ENCODE measurements at regions not wholly inside any gene's neighbourhood (a gene's known extent, or its start where the extent isn't known, plus 50 kb on each side); places are given as distances from the start of the nearest gene placed in this dataset.

GRCh38 chr5:73301208-73301901, 128.4 kb downstream of the TMEM174 start:
- no peaks in the 10 kb centered on the region for H3K9me3 ChIP-seq (ENCODE audit: low read length)
- peak overlapping the region in 2 of 8 donors; percentile 14 to 76 for H3K27ac Mint-ChIP-seq
- peaks cover 0 to 5% (median 0%) of the 10 kb centered on the region in 3 donors for H3K36me3 Mint-ChIP-seq
- DNase-seq, result no peak
- H3K27me3 Mint-ChIP-seq, result peaks cover 73 to 87% of the 10 kb centered on the region in 2 donors
- H3K4me3 Mint-ChIP-seq, result no peak overlapping the region
- H3K27ac ChIP-seq (ENCODE audit: low read depth, low read length), result no peak overlapping the region
- H3K27me3 ChIP-seq (ENCODE audit: insufficient read depth, low read length, poor library complexity, severe bottlenecking), result peaks cover 81% of the 10 kb centered on the region
- peaks cover 22 to 31% (median 25%) of the 10 kb centered on the region in 3 donors for H3K4me1 Mint-ChIP-seq
- no peaks in the 10 kb centered on the region for H3K4me1 ChIP-seq (ENCODE audit: insufficient read depth, low read length)
- H3K4me3 ChIP-seq (ENCODE audit: low read length), result no peak overlapping the region
- ChIA-PET POLR2A (no interaction called here), CTCF (interaction anchor here (0.9 kb wide), 1 partner anchor 150 kb away, joined by 4 read pairs; no protein-coding TSS in a partner anchor)
- peaks cover 0 to 13% (median 4%) of the 10 kb centered on the region in 5 donors for H3K9me3 Mint-ChIP-seq
- no peaks in the 10 kb centered on the region for H3K36me3 ChIP-seq (ENCODE audit: insufficient read depth, low read length)

- H3K27me3 ChIP-seq (ENCODE audit: insufficient read depth, low read length, poor library complexity, severe bottlenecking), result peaks cover 76% of the 10 kb centered on the region
- no peak for DNase-seq
- ChIA-PET POLR2A (no interaction called here), CTCF (interaction anchor here (0.9 to 2.6 kb wide), 2 partner anchors 151 kb away, joined by 4 to 7 read pairs; no protein-coding TSS in a partner anchor)
- no peaks in the 10 kb centered on the region for H3K9me3 ChIP-seq (ENCODE audit: low read length)
- Mint-ChIP-seq H3K4me1 (peaks cover 23 to 31% (median 25%) of the 10 kb centered on the region in 3 donors), H3K27me3 (peaks cover 76 to 87% of the 10 kb centered on the region in 2 donors), H3K36me3 (no peaks in the 10 kb centered on the region), H3K4me3 (peak overlapping the region in 4 of 7 donors; percentile 9 to 67 (median 16)), H3K9me3 (peaks cover 0 to 13% (median 4%) of the 10 kb centered on the region in 5 donors), H3K27ac (peak overlapping the region in 1 of 8 donors; percentile 76)
- H3K4me1 ChIP-seq (ENCODE audit: insufficient read depth, low read length), result no peaks in the 10 kb centered on the region
- H3K27ac ChIP-seq (ENCODE audit: low read depth, low read length), result no peak overlapping the region
- no peaks in the 10 kb centered on the region for H3K36me3 ChIP-seq (ENCODE audit: insufficient read depth, low read length)
- H3K4me3 ChIP-seq (ENCODE audit: low read length), result no peak overlapping the region
These were observed 127.6 kb downstream of the TMEM174 start for GRCh38 chr5:73300337-73301207.

- Mint-ChIP-seq H3K9me3 (peaks cover 0 to 11% (median 4%) of the 10 kb centered on the region in 5 donors), H3K27me3 (peaks cover 82 to 87% of the 10 kb centered on the region in 2 donors), H3K36me3 (no peaks in the 10 kb centered on the region), H3K4me3 (peak overlapping the region in 4 of 7 donors; percentile 9 to 67 (median 12)), H3K4me1 (peaks cover 23 to 31% (median 25%) of the 10 kb centered on the region in 3 donors), H3K27ac (peak overlapping the region in 2 of 8 donors; percentile 9 to 76)
- Histone ChIP-seq H3K36me3 (ENCODE audit: insufficient read depth, low read length) (no peaks in the 10 kb centered on the region), H3K4me3 (ENCODE audit: low read length) (no peak overlapping the region), H3K27me3 (ENCODE audit: insufficient read depth, low read length, poor library complexity, severe bottlenecking) (peaks cover 75% of the 10 kb centered on the region), H3K9me3 (ENCODE audit: low read length) (no peaks in the 10 kb centered on the region), H3K27ac (ENCODE audit: low read depth, low read length) (no peak overlapping the region), H3K4me1 (ENCODE audit: insufficient read depth, low read length) (no peaks in the 10 kb centered on the region)
- no peak for DNase-seq
- ChIA-PET POLR2A (no interaction called here), CTCF (interaction anchor here (2.6 kb wide), 1 partner anchor 152 kb away, joined by 7 read pairs; no protein-coding TSS in a partner anchor)
These were observed 126.8 kb downstream of the TMEM174 start for GRCh38 chr5:73299665-73300336.

- Histone ChIP-seq H3K4me3 (ENCODE audit: low read length) (no peak overlapping the region), H3K36me3 (ENCODE audit: insufficient read depth, low read length) (no peaks in the 10 kb centered on the region), H3K9me3 (ENCODE audit: low read length) (no peaks in the 10 kb centered on the region), H3K27ac (ENCODE audit: low read depth, low read length) (no peak overlapping the region), H3K4me1 (ENCODE audit: insufficient read depth, low read length) (no peaks in the 10 kb centered on the region), H3K27me3 (ENCODE audit: insufficient read depth, low read length, poor library complexity, severe bottlenecking) (peaks cover 67% of the 10 kb centered on the region)
- Mint-ChIP-seq H3K4me3 (peak overlapping the region in 5 of 7 donors; percentile 4 to 57 (median 27)), H3K9me3 (peaks cover 0 to 9% (median 4%) of the 10 kb centered on the region in 5 donors), H3K4me1 (peaks cover 23 to 31% (median 25%) of the 10 kb centered on the region in 3 donors), H3K27ac (peak overlapping the region in 2 of 8 donors; percentile 14 to 76), H3K27me3 (peaks cover 77 to 87% of the 10 kb centered on the region in 2 donors), H3K36me3 (no peaks in the 10 kb centered on the region)
- no peak for DNase-seq
- ChIA-PET POLR2A (no interaction called here), CTCF (interaction anchor here (0.8 to 2.6 kb wide), 3 partner anchors 9 to 152 kb away, joined by 3 to 7 read pairs (median 5); partner anchors contain the start of gene FOXD1)
These were observed 126.0 kb downstream of the TMEM174 start for GRCh38 chr5:73298772-73299630.

- peaks cover 23 to 31% (median 25%) of the 10 kb centered on the region in 3 donors for H3K4me1 Mint-ChIP-seq
- no peaks in the 10 kb centered on the region for H3K4me1 ChIP-seq (ENCODE audit: insufficient read depth, low read length)
- no peak overlapping the region for H3K4me3 ChIP-seq (ENCODE audit: low read length)
- no peaks in the 10 kb centered on the region for H3K36me3 Mint-ChIP-seq
- peak overlapping the region in 2 of 8 donors; percentile 1 to 14 for H3K27ac Mint-ChIP-seq
- CTCF ChIA-PET, result interaction anchor here (0.8 to 2.6 kb wide), 3 partner anchors 10 to 153 kb away, joined by 3 to 7 read pairs (median 5); partner anchors contain the start of gene FOXD1
- H3K9me3 ChIP-seq (ENCODE audit: low read length), result no peaks in the 10 kb centered on the region
- DNase-seq, result no peak
- peaks cover 0 to 9% (median 2%) of the 10 kb centered on the region in 5 donors for H3K9me3 Mint-ChIP-seq
- peak overlapping the region in 4 of 7 donors; percentile 4 to 57 (median 30) for H3K4me3 Mint-ChIP-seq
- H3K27me3 Mint-ChIP-seq, result peaks cover 71 to 88% of the 10 kb centered on the region in 2 donors
- H3K27ac ChIP-seq (ENCODE audit: low read depth, low read length), result no peak overlapping the region
- POLR2A ChIA-PET, result no interaction called here
- no peaks in the 10 kb centered on the region for H3K36me3 ChIP-seq (ENCODE audit: insufficient read depth, low read length)
- H3K27me3 ChIP-seq (ENCODE audit: insufficient read depth, low read length, poor library complexity, severe bottlenecking), result peaks cover 60% of the 10 kb centered on the region
These were observed 125.3 kb downstream of the TMEM174 start for GRCh38 chr5:73298251-73298771.

GRCh38 chr5:73297430-73297829, 124.4 kb downstream of the TMEM174 start:
- H3K27ac ChIP-seq (ENCODE audit: low read depth, low read length), result no peak overlapping the region
- Mint-ChIP-seq H3K9me3 (peaks cover 0 to 9% (median 0%) of the 10 kb centered on the region in 5 donors), H3K4me1 (peaks cover 21 to 26% (median 21%) of the 10 kb centered on the region in 3 donors), H3K4me3 (no peak overlapping the region), H3K27ac (peak overlapping the region in 2 of 8 donors; percentile 2 to 12), H3K27me3 (peaks cover 67 to 91% of the 10 kb centered on the region in 2 donors), H3K36me3 (no peaks in the 10 kb centered on the region)
- no peaks in the 10 kb centered on the region for H3K4me1 ChIP-seq (ENCODE audit: insufficient read depth, low read length)
- H3K9me3 ChIP-seq (ENCODE audit: low read length), result no peaks in the 10 kb centered on the region
- H3K27me3 ChIP-seq (ENCODE audit: insufficient read depth, low read length, poor library complexity, severe bottlenecking), result peaks cover 60% of the 10 kb centered on the region
- CTCF ChIA-PET, result interaction anchor here (1.5 to 2.6 kb wide), 2 partner anchors 151 to 154 kb away, joined by 5 to 7 read pairs; partner anchors contain the start of gene FOXD1
- H3K36me3 ChIP-seq (ENCODE audit: insufficient read depth, low read length), result no peaks in the 10 kb centered on the region
- H3K4me3 ChIP-seq (ENCODE audit: low read length), result no peak overlapping the region
- POLR2A ChIA-PET, result no interaction called here
- DNase-seq, result no peak

All from CD8-positive, alpha-beta memory T cell (primary cell).